HEK293 (cell line): ENCODE measurements at regions not wholly inside any gene's neighbourhood (a gene's known extent, or its start where the extent isn't known, plus 50 kb on each side); places are given as distances from the start of the nearest gene placed in this dataset.

ENCODE experiments used
- CTCF ChIA-PET: fragments of 350-600 bp; formaldehyde crosslinking; extraction: SDS; loops from one replicate; lab custom pipeline; 2021; ENCODE audit warnings: antibody characterized with exemption; lab: Yijun Ruan, JAX
- POLR2A ChIA-PET: fragments of 300-600 bp; formaldehyde crosslinking; extraction: SDS; loops from one replicate; lab custom pipeline; 2020; ENCODE audit warnings: antibody characterized with exemption, inconsistent platforms; lab: Yijun Ruan, JAX
- H3K27ac ChIP-seq: fragments of 200-500 bp; sonication (Bioruptor generic); 2 replicates; pipeline ENCODE4 v1.5.1; 2014; ENCODE audit warnings: low read depth, low read length, control low read depth, inconsistent platforms; ENCODE audit errors: extremely low read depth
- H3K36me3 ChIP-seq, 2 experiments: fragments of 200-500 bp in 1 of 2; sonication (Bioruptor generic) in 1 of 2; 1 replicate in 1 of 2; 2 replicates in 1 of 2; pipeline ENCODE4 v1.5.1; 2014 to 2017; ENCODE audit warnings: inconsistent platforms in 2 of 2, low read length in 2 of 2; ENCODE audit not compliant: control insufficient read depth in 2 of 2, insufficient read depth in 1 of 2
- H3K4me1 ChIP-seq: fragments of 200-500 bp; sonication (Bioruptor generic); 2 replicates; pipeline ENCODE4 v1.5.1; 2014; ENCODE audit warnings: mild to moderate bottlenecking, low read length, inconsistent platforms; ENCODE audit not compliant: control insufficient read depth, insufficient read depth
- H3K4me3 ChIP-seq: 2 replicates; pipeline ENCODE4 v1.5.1; 2011; ENCODE audit warnings: low read depth, mild to moderate bottlenecking, control low read depth, low read length, moderate library complexity
- H3K9me3 ChIP-seq: fragments of 200-500 bp; sonication (Bioruptor generic); 2 replicates; pipeline ENCODE4 v1.5.1; 2014; ENCODE audit warnings: low read depth, low read length, inconsistent platforms; ENCODE audit not compliant: control insufficient read depth, insufficient read depth
- REPIN1 ChIP-seq: fragments of 450-650 bp; formaldehyde crosslinking; IDR thresholded peaks from 2 replicates; pipeline ENCODE4 v1.5.1; 2017; ENCODE audit warnings: missing biosample characterization, missing genetic modification characterization, low read depth
- SALL2 ChIP-seq: fragments of 450-650 bp; formaldehyde crosslinking; IDR thresholded peaks from 2 replicates; pipeline ENCODE4 v1.5.0; 2017; ENCODE audit warnings: missing biosample characterization, mild to moderate bottlenecking, missing genetic modification characterization, borderline replicate concordance
- TCF7L2 ChIP-seq: IDR thresholded peaks from 2 replicates; pipeline ENCODE4 v1.6.1; 2011; ENCODE audit warnings: low read depth, mild to moderate bottlenecking, inconsistent platforms, low read length, moderate library complexity, borderline replicate concordance
- ZBTB17 ChIP-seq: fragments of 450-650 bp; formaldehyde crosslinking; IDR thresholded peaks from 2 replicates; pipeline ENCODE4 v1.5.1; 2016; ENCODE audit warnings: missing biosample characterization, missing genetic modification characterization
- ZBTB21 ChIP-seq: fragments of 450-650 bp; formaldehyde crosslinking; IDR thresholded peaks from 2 replicates; pipeline ENCODE4 v1.5.1; 2017; ENCODE audit warnings: missing biosample characterization, missing genetic modification characterization
- ZBTB48 ChIP-seq: fragments of 450-650 bp; formaldehyde crosslinking; IDR thresholded peaks from 2 replicates; pipeline ENCODE4 v1.5.1; 2016; ENCODE audit warnings: missing biosample characterization, missing genetic modification characterization
- ZFHX2 ChIP-seq: fragments of 450-650 bp; formaldehyde crosslinking; conservative IDR thresholded peaks from 2 replicates; pipeline ENCODE4 v1.5.1; 2016; ENCODE audit warnings: missing biosample characterization, missing genetic modification characterization
- ZNF112 ChIP-seq: fragments of 450-650 bp; formaldehyde crosslinking; IDR thresholded peaks from 2 replicates; pipeline ENCODE4 v1.5.0; 2017; ENCODE audit warnings: missing biosample characterization, missing genetic modification characterization
- ZNF140 ChIP-seq: fragments of 450-650 bp; formaldehyde crosslinking; IDR thresholded peaks from 2 replicates; pipeline ENCODE4 v1.5.1; 2016; ENCODE audit warnings: missing biosample characterization, missing genetic modification characterization
- ZNF184 ChIP-seq: fragments of 450-650 bp; IDR thresholded peaks from 2 replicates; pipeline ENCODE4 v1.5.1; 2018; ENCODE audit warnings: missing biosample characterization, mild to moderate bottlenecking, missing genetic modification characterization
- ZNF214 ChIP-seq: fragments of 450-650 bp; formaldehyde crosslinking; IDR thresholded peaks from 2 replicates; pipeline ENCODE4 v1.5.1; 2017; ENCODE audit warnings: missing biosample characterization, mild to moderate bottlenecking, missing genetic modification characterization, borderline replicate concordance
- ZNF223 ChIP-seq: fragments of 450-650 bp; formaldehyde crosslinking; IDR thresholded peaks from 2 replicates; pipeline ENCODE4 v1.5.1; 2016; ENCODE audit warnings: missing biosample characterization, missing genetic modification characterization
- ZNF324 ChIP-seq: fragments of 450-650 bp; formaldehyde crosslinking; IDR thresholded peaks from 2 replicates; pipeline ENCODE4 v1.5.1; 2016; ENCODE audit warnings: missing biosample characterization, missing genetic modification characterization
- ZNF341 ChIP-seq: fragments of 450-650 bp; formaldehyde crosslinking; IDR thresholded peaks from 2 replicates; pipeline ENCODE4; 2016; ENCODE audit warnings: low read depth, missing biosample characterization, missing genetic modification characterization
- ZNF391 ChIP-seq: fragments of 450-650 bp; formaldehyde crosslinking; IDR thresholded peaks from 2 replicates; pipeline ENCODE4 v1.5.1; 2016; ENCODE audit warnings: low read depth, missing biosample characterization, missing genetic modification characterization, borderline replicate concordance
- ZNF423 ChIP-seq: fragments of 450-650 bp; formaldehyde crosslinking; IDR thresholded peaks from 2 replicates; pipeline ENCODE4 v1.5.1; 2016; ENCODE audit warnings: missing biosample characterization, missing genetic modification characterization
- ZNF433 ChIP-seq: fragments of 450-650 bp; formaldehyde crosslinking; IDR thresholded peaks from 2 replicates; pipeline ENCODE4 v1.5.1; 2016; ENCODE audit warnings: missing biosample characterization, missing genetic modification characterization, low read depth
- ZNF473 ChIP-seq: fragments of 450-650 bp; formaldehyde crosslinking; IDR thresholded peaks from 2 replicates; pipeline ENCODE4 v1.5.1; 2017; ENCODE audit warnings: missing biosample characterization, missing genetic modification characterization
- ZNF510 ChIP-seq: fragments of 450-650 bp; formaldehyde crosslinking; IDR thresholded peaks from 2 replicates; pipeline ENCODE4 v1.5.1; 2018; ENCODE audit warnings: mild to moderate bottlenecking, missing genetic modification characterization, missing biosample characterization; ENCODE audit not compliant: insufficient replicate concordance
- ZNF514 ChIP-seq: fragments of 450-650 bp; formaldehyde crosslinking; IDR thresholded peaks from 2 replicates; pipeline ENCODE4 v1.5.1; 2016; ENCODE audit warnings: missing biosample characterization, missing genetic modification characterization
- ZNF561 ChIP-seq: fragments of 450-650 bp; IDR thresholded peaks from 2 replicates; pipeline ENCODE4 v1.5.1; 2018; ENCODE audit warnings: missing biosample characterization, missing genetic modification characterization, borderline replicate concordance
- ZNF776 ChIP-seq: fragments of 450-650 bp; formaldehyde crosslinking; IDR thresholded peaks from 2 replicates; pipeline ENCODE4 v1.5.0; 2017; ENCODE audit warnings: missing biosample characterization, missing genetic modification characterization, borderline replicate concordance
- ZNF785 ChIP-seq: fragments of 450-650 bp; formaldehyde crosslinking; IDR thresholded peaks from 2 replicates; pipeline ENCODE4 v1.5.1; 2016; ENCODE audit warnings: missing biosample characterization, missing genetic modification characterization
- ZSCAN16 ChIP-seq: fragments of 450-650 bp; formaldehyde crosslinking; IDR thresholded peaks from 2 replicates; pipeline ENCODE4 v1.5.1; 2016; ENCODE audit warnings: missing biosample characterization, missing genetic modification characterization
- TF ChIP-seq, protein P1 (sequence below): fragments of 450-650 bp; formaldehyde crosslinking; optimal IDR thresholded peaks from 2 replicates; pipeline ENCODE3; 2016; ENCODE audit warnings: missing biosample characterization, mild to moderate bottlenecking, missing genetic modification characterization
- TF ChIP-seq, protein P2 (sequence below): fragments of 450-650 bp; formaldehyde crosslinking; IDR thresholded peaks from 2 replicates; pipeline ENCODE4 v1.5.1; 2016; ENCODE audit warnings: missing biosample characterization, missing genetic modification characterization
- TF ChIP-seq, protein P3 (sequence below): fragments of 450-650 bp; formaldehyde crosslinking; IDR thresholded peaks from 2 replicates; pipeline ENCODE4 v1.5.1; 2016; ENCODE audit warnings: missing biosample characterization, missing genetic modification characterization, borderline replicate concordance

GRCh38 chr1:221069986-221070385 is 190.7 kb downstream of the HLX start (continued):
- TF ChIP-seq TCF7L2 (no peak), ZNF433 (tag by site-specific recombination) (no peak), ZNF223 (tag by site-specific recombination) (no peak), ZNF473 (tag by site-specific recombination) (no peak), ZNF324 (tag by site-specific recombination) (no peak), ZNF510 (tag by site-specific recombination) (no peak), ZNF184 (tag by site-specific recombination) (no peak), SALL2 (tag by site-specific recombination) (no peak), ZBTB48 (tag by site-specific recombination) (no peak), ZNF514 (tag by site-specific recombination) (no peak)

GRCh38 chr1:221071777-221072176 is 192.5 kb downstream of the HLX start:
- POLR2A ChIA-PET = no interaction called here
- CTCF ChIA-PET = interaction anchor here (0.7 to 1.2 kb wide), 2 partner anchors 8 to 196 kb away, joined by 3 read pairs; no protein-coding TSS in a partner anchor
- H3K4me1 ChIP-seq = no peaks in the 10 kb centered on the region
- H3K9me3 ChIP-seq = no peaks in the 10 kb centered on the region
- H3K36me3 ChIP-seq = no peaks in the 10 kb centered on the region
- H3K27ac ChIP-seq = no peak overlapping the region
- no peak overlapping the region for H3K4me3 ChIP-seq
- no peak for TF ChIP-seq ZNF341 (tag by site-specific recombination)
- TF ChIP-seq ZNF776 (tag by site-specific recombination) = no peak
- TF ChIP-seq ZNF140 = no peak
- TF ChIP-seq, protein P1, sequence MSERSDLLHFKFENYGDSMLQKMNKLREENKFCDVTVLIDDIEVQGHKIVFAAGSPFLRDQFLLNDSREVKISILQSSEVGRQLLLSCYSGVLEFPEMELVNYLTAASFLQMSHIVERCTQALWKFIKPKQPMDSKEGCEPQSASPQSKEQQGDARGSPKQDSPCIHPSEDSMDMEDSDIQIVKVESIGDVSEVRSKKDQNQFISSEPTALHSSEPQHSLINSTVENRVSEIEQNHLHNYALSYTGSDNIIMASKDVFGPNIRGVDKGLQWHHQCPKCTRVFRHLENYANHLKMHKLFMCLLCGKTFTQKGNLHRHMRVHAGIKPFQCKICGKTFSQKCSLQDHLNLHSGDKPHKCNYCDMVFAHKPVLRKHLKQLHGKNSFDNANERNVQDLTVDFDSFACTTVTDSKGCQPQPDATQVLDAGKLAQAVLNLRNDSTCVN (tag by site-specific recombination) = no peak
- no peak for TF ChIP-seq ZNF112 (tag by site-specific recombination)
- TF ChIP-seq, protein P2, sequence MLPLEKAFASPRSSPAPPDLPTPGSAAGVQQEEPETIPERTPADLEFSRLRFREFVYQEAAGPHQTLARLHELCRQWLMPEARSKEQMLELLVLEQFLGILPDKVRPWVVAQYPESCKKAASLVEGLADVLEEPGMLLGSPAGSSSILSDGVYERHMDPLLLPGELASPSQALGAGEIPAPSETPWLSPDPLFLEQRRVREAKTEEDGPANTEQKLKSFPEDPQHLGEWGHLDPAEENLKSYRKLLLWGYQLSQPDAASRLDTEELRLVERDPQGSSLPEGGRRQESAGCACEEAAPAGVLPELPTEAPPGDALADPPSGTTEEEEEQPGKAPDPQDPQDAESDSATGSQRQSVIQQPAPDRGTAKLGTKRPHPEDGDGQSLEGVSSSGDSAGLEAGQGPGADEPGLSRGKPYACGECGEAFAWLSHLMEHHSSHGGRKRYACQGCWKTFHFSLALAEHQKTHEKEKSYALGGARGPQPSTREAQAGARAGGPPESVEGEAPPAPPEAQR (tag by site-specific recombination) = no peak
- TF ChIP-seq SALL2 (tag by site-specific recombination) = no peak
- no peak for TF ChIP-seq ZSCAN16 (tag by site-specific recombination)
- TF ChIP-seq ZNF391 (tag by site-specific recombination) = no peak
- TF ChIP-seq ZNF214 (tag by site-specific recombination) = no peak
- no peak for TF ChIP-seq ZNF561 (tag by site-specific recombination)
- no peak for TF ChIP-seq ZBTB17 (tag by site-specific recombination)
- TF ChIP-seq, protein P3, sequence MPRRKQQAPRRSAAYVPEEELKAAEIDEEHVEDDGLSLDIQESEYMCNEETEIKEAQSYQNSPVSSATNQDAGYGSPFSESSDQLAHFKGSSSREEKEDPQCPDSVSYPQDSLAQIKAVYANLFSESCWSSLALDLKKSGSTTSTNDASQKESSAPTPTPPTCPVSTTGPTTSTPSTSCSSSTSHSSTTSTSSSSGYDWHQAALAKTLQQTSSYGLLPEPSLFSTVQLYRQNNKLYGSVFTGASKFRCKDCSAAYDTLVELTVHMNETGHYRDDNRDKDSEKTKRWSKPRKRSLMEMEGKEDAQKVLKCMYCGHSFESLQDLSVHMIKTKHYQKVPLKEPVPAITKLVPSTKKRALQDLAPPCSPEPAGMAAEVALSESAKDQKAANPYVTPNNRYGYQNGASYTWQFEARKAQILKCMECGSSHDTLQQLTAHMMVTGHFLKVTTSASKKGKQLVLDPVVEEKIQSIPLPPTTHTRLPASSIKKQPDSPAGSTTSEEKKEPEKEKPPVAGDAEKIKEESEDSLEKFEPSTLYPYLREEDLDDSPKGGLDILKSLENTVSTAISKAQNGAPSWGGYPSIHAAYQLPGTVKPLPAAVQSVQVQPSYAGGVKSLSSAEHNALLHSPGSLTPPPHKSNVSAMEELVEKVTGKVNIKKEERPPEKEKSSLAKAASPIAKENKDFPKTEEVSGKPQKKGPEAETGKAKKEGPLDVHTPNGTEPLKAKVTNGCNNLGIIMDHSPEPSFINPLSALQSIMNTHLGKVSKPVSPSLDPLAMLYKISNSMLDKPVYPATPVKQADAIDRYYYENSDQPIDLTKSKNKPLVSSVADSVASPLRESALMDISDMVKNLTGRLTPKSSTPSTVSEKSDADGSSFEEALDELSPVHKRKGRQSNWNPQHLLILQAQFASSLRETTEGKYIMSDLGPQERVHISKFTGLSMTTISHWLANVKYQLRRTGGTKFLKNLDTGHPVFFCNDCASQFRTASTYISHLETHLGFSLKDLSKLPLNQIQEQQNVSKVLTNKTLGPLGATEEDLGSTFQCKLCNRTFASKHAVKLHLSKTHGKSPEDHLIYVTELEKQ (tag by site-specific recombination) = no peak
- no peak for TF ChIP-seq ZFHX2 (tag by site-specific recombination)
- TF ChIP-seq ZNF785 = no peak
- TF ChIP-seq ZBTB21 (tag by site-specific recombination) = no peak
- TF ChIP-seq REPIN1 = no peak
- no peak for TF ChIP-seq ZNF423
